ENCODE measurements at regions not wholly inside any gene's neighbourhood (a gene's known extent, or its start where the extent isn't known, plus 50 kb on each side); places are given as distances from the start of the nearest gene placed in this dataset.

GRCh38 chr2:212815453-212815852 is 276.9 kb upstream of the ERBB4 start:
- Histone ChIP-seq H3K79me2 (ENCODE audit: insufficient read depth) (no peaks in the 10 kb centered on the region), H3K9ac (no peak overlapping the region), H3K36me3 (ENCODE audit: low read depth) (no peaks in the 10 kb centered on the region), H4K20me1 (ENCODE audit: insufficient read depth) (no peaks in the 10 kb centered on the region), H3K4me3 (no peak overlapping the region), H3K4me2 (ENCODE audit: unreplicated experiment) (no peak overlapping the region), H3K9me3 (ENCODE audit: low read depth) (no peaks in the 10 kb centered on the region), H3K27ac (no peak overlapping the region), H2AFZ (peak overlapping the region; percentile 10; the same call in 1 of the 2 replicates), H3K27me3 (replicated peaks; ENCODE audit: insufficient read depth) (no peaks in the 10 kb centered on the region), H3K4me1 (ENCODE audit: insufficient read depth) (peaks cover 4% of the 10 kb centered on the region), H3K9me2 (ENCODE audit: insufficient read depth) (no peaks in the 10 kb centered on the region), H3F3A (ENCODE audit: insufficient read depth) (peaks cover 8% of the 10 kb centered on the region)
- TF ChIP-seq EZH2 (IDR thresholded peaks at IDR 0.05; ENCODE audit: insufficient read depth, poor library complexity, severe bottlenecking) (no peak), EZH2phosphoT487 (IDR thresholded peaks at IDR 0.05; ENCODE audit: insufficient read depth, low read depth) (no peak)
- DNase-seq = no peak
- WGBS, 2 experiments (ENCODE audit: low coverage in 1 of 2, low lambda C conversion rate in 2 of 2, missing lambda C conversion rate in 2 of 2) = 76 to 80% methylated on average over 5 of the region's 5 CpGs
- in situ Hi-C loops (cut with MboI) = no loop called here

- no peak for DNase-seq
- H3K36me3 ChIP-seq (ENCODE audit: low read depth) = no peaks in the 10 kb centered on the region
- TF ChIP-seq EZH2 (IDR thresholded peaks at IDR 0.05; ENCODE audit: insufficient read depth, poor library complexity, severe bottlenecking) (no peak), EZH2phosphoT487 (IDR thresholded peaks at IDR 0.05; ENCODE audit: insufficient read depth, low read depth) (no peak)
- no peak overlapping the region for H3K9ac ChIP-seq
- no peaks in the 10 kb centered on the region for H3K9me2 ChIP-seq (ENCODE audit: insufficient read depth)
- H3F3A ChIP-seq (ENCODE audit: insufficient read depth) = peaks cover 8% of the 10 kb centered on the region
- no peaks in the 10 kb centered on the region for H3K9me3 ChIP-seq (ENCODE audit: low read depth)
- H3K27ac ChIP-seq = no peak overlapping the region
- in situ Hi-C loops (cut with MboI) = no loop called here
- no peaks in the 10 kb centered on the region for H3K79me2 ChIP-seq (ENCODE audit: insufficient read depth)
- H3K4me1 ChIP-seq (ENCODE audit: insufficient read depth) = peaks cover 4% of the 10 kb centered on the region
- WGBS, 2 experiments (ENCODE audit: low coverage in 1 of 2, low lambda C conversion rate in 2 of 2, missing lambda C conversion rate in 2 of 2) = 2 to 11% methylated on average over 1 of the region's 1 CpG
- H3K4me3 ChIP-seq = no peak overlapping the region
- no peaks in the 10 kb centered on the region for H3K27me3 ChIP-seq (replicated peaks; ENCODE audit: insufficient read depth)
- H2AFZ ChIP-seq = no peak overlapping the region
- H4K20me1 ChIP-seq (ENCODE audit: insufficient read depth) = no peaks in the 10 kb centered on the region
- H3K4me2 ChIP-seq (ENCODE audit: unreplicated experiment) = no peak overlapping the region
Measured at GRCh38 chr2:212814941-212815340, 276.3 kb upstream of the ERBB4 start.

DNA sequence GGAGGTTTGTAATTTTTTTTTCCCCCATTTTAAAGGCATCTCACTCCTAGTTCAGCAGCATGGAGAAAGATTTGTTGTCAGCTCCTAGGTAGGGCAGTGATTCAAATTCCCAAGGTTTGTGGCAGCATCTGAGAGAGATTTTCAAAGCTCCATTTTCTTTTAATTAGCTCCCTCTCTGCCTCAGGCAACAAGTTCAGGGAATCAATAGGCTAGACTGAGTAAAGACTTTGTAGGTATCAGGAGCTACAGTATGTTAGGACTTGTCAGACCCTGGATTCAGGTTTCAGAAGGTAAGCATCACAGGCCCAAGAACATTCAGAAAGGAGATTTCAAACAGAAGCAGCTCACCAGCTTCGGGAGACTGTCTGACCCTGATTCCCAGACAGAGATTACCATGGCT is 273.3 kb upstream of the ERBB4 start:
- H4K20me1 ChIP-seq (ENCODE audit: insufficient read depth) = no peaks in the 10 kb centered on the region
- H3K36me3 ChIP-seq (ENCODE audit: low read depth) = no peaks in the 10 kb centered on the region
- H3K4me1 ChIP-seq (ENCODE audit: insufficient read depth) = peaks cover 4% of the 10 kb centered on the region
- H3K9me2 ChIP-seq (ENCODE audit: insufficient read depth) = no peaks in the 10 kb centered on the region
- DNase-seq = no peak
- H3F3A ChIP-seq (ENCODE audit: insufficient read depth) = peaks cover 8% of the 10 kb centered on the region
- no peaks in the 10 kb centered on the region for H3K9me3 ChIP-seq (ENCODE audit: low read depth)
- H2AFZ ChIP-seq = no peak overlapping the region
- H3K27ac ChIP-seq = no peak overlapping the region
- no peak overlapping the region for H3K4me3 ChIP-seq
- H3K79me2 ChIP-seq (ENCODE audit: insufficient read depth) = no peaks in the 10 kb centered on the region
- no peak overlapping the region for H3K9ac ChIP-seq
- in situ Hi-C loops (cut with MboI) = no loop called here
- no peak overlapping the region for H3K4me2 ChIP-seq (ENCODE audit: unreplicated experiment)
- WGBS, 2 experiments (ENCODE audit: low coverage in 1 of 2, low lambda C conversion rate in 2 of 2, missing lambda C conversion rate in 2 of 2) = 36 to 37% methylated on average over 1 of the region's 1 CpG
- TF ChIP-seq EZH2 (IDR thresholded peaks at IDR 0.05; ENCODE audit: insufficient read depth, poor library complexity, severe bottlenecking) (no peak), EZH2phosphoT487 (IDR thresholded peaks at IDR 0.05; ENCODE audit: insufficient read depth, low read depth) (no peak)
- H3K27me3 ChIP-seq (replicated peaks; ENCODE audit: insufficient read depth) = no peaks in the 10 kb centered on the region

GRCh38 chr2:212811036-212811805 is 272.6 kb upstream of the ERBB4 start:
- no peaks in the 10 kb centered on the region for H3K36me3 ChIP-seq (ENCODE audit: low read depth)
- no peaks in the 10 kb centered on the region for H4K20me1 ChIP-seq (ENCODE audit: insufficient read depth)
- no peaks in the 10 kb centered on the region for H3K9me3 ChIP-seq (ENCODE audit: low read depth)
- peak; percentile 58 for DNase-seq
- H3K27me3 ChIP-seq (replicated peaks; ENCODE audit: insufficient read depth) = no peaks in the 10 kb centered on the region
- H3K79me2 ChIP-seq (ENCODE audit: insufficient read depth) = no peaks in the 10 kb centered on the region
- 37 to 45% methylated on average over 3 of the region's 3 CpGs for WGBS, 2 experiments (ENCODE audit: low coverage in 1 of 2, low lambda C conversion rate in 2 of 2, missing lambda C conversion rate in 2 of 2)
- TF ChIP-seq EZH2 (IDR thresholded peaks at IDR 0.05; ENCODE audit: insufficient read depth, poor library complexity, severe bottlenecking) (no peak), EZH2phosphoT487 (IDR thresholded peaks at IDR 0.05; ENCODE audit: insufficient read depth, low read depth) (no peak)
- no peak overlapping the region for H2AFZ ChIP-seq
- in situ Hi-C loops (cut with MboI) = no loop called here
- no peak overlapping the region for H3K4me2 ChIP-seq (ENCODE audit: unreplicated experiment)
- no peak overlapping the region for H3K9ac ChIP-seq
- H3K9me2 ChIP-seq (ENCODE audit: insufficient read depth) = no peaks in the 10 kb centered on the region
- peaks cover 4% of the 10 kb centered on the region for H3K4me1 ChIP-seq (ENCODE audit: insufficient read depth)
- peaks cover 8% of the 10 kb centered on the region for H3F3A ChIP-seq (ENCODE audit: insufficient read depth)
- H3K27ac ChIP-seq = no peak overlapping the region
- no peak overlapping the region for H3K4me3 ChIP-seq
